Astrocyte of the spinal cord (primary cell): ENCODE measurements at regions not wholly inside any gene's neighbourhood (a gene's known extent, or its start where the extent isn't known, plus 50 kb on each side); places are given as distances from the start of the nearest gene placed in this dataset.

ENCODE experiments used
- DNase-seq: peaks from one replicate; pipeline ENCODE4 v3.0.0; 2011; ENCODE audit warnings: low read depth, low spot score
- H3K4me3 ChIP-seq: 2 replicates; pipeline ENCODE4 v1.5.1; 2011; ENCODE audit warnings: low read depth, mild to moderate bottlenecking, low read length, moderate library complexity
- CTCF ChIP-seq: IDR thresholded peaks from 2 replicates; pipeline ENCODE4 v1.5.1; 2012; ENCODE audit warnings: low read depth, mild to moderate bottlenecking, low read length, inconsistent platforms
- in situ Hi-C: cut with HindIII; loops from 2 replicates; pipeline ENCODE4 v1.10.0; 2017; ENCODE audit warnings: low sequenced_read_pairs

GRCh38 chr3:144197116-144197515 lies 225.5 kb downstream of the DIPK2A start:
- DNase-seq = no peak
- in situ Hi-C loops = no loop called here
- no peak for TF ChIP-seq CTCF
- H3K4me3 ChIP-seq = no peak overlapping the region

GRCh38 chr3:144197582-144197981 lies 226.0 kb downstream of the DIPK2A start:
- DNase-seq = no peak
- TF ChIP-seq CTCF = no peak
- no peak overlapping the region for H3K4me3 ChIP-seq
- in situ Hi-C loops = no loop called here

GRCh38 chr3:144200004-144200403 lies 228.4 kb downstream of the DIPK2A start:
- in situ Hi-C loops = no loop called here
- H3K4me3 ChIP-seq = no peak overlapping the region
- no peak for DNase-seq
- TF ChIP-seq CTCF = no peak

- in situ Hi-C loops = no loop called here
- no peak for DNase-seq
- no peak for TF ChIP-seq CTCF
- no peak overlapping the region for H3K4me3 ChIP-seq
Observed at GRCh38 chr3:144200466-144200865, 228.8 kb downstream of the DIPK2A start.

GRCh38 chr3:144221761-144222160 lies 250.1 kb downstream of the DIPK2A start:
- no peak for DNase-seq
- TF ChIP-seq CTCF = no peak
- in situ Hi-C loops = no loop called here
- no peak overlapping the region for H3K4me3 ChIP-seq

- TF ChIP-seq CTCF = no peak
- no peak overlapping the region for H3K4me3 ChIP-seq
- in situ Hi-C loops = no loop called here
- DNase-seq = no peak
Observed at GRCh38 chr3:144229330-144229729, 257.7 kb downstream of the DIPK2A start.

- in situ Hi-C loops = no loop called here
- TF ChIP-seq CTCF = no peak
- H3K4me3 ChIP-seq = no peak overlapping the region
- DNase-seq = no peak
Observed at GRCh38 chr3:144229953-144230352, 258.3 kb downstream of the DIPK2A start.
